HG03432 (cell line): ENCODE measurements at regions not wholly inside any gene's neighbourhood (a gene's known extent, or its start where the extent isn't known, plus 50 kb on each side); places are given as distances from the start of the nearest gene placed in this dataset.

Source experiments
- ATAC-seq: cut with Tn5 transposase; IDR thresholded peaks from one replicate; pipeline ENCODE4 v1.9.1; 2021; ENCODE audit warnings: mild to moderate bottlenecking, moderate library complexity; ENCODE audit not compliant: unreplicated experiment

DNA sequence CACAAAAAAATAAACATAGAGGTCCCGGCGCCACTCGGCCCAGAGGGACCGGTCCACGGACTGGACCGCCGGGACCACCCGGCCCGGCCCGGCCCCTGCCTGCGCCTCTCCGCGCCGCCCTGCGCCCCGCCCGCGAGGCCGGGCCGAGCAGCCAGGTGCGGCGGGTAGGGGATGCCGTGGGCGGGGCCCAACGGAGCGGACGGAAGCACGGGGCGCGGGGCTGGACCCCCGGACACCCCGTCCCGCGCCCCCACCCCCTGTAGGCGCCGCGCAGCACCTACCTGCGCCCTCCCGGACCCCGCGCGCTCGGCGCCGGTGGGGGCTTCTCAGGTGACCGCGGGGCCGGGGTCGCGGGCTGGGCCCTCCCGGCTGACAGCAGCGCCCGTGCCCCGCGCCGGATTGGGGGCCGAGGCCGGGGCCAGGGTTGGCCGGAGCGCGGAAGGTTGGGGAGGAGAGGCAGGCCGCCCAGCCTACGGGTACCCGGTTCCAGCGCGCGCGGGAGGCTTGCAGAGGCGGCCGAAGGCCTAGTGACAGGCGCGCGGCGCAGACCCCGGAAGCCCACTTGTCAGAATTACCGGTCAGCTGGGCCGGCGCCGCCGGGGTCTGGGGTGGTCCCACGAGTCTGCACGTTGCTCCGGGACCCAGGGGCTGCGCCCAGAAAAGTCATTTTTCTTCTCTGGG is 351.9 kb upstream of the CAMK1G start:
- no peak for ATAC-seq

DNA sequence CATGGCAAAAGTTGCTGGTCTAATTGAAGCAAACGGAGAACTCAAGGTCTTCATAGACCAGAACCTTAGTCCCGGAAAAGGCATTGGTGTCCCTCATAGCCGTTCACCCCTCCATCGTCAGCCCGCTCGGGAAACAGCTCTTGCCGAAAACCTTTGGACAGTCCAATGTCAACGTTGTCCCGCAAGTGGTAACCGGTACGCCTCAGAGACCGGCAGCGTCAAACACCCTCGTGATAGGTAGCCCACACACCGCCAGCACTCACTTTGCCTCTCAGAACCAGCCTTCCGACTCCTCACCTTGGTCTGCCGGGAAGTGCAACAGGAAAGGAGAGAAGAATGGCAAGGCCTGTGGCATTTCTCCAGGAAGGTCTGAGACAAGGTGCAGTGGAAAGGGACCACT is 351.3 kb upstream of the CAMK1G start:
- no peak for ATAC-seq

DNA sequence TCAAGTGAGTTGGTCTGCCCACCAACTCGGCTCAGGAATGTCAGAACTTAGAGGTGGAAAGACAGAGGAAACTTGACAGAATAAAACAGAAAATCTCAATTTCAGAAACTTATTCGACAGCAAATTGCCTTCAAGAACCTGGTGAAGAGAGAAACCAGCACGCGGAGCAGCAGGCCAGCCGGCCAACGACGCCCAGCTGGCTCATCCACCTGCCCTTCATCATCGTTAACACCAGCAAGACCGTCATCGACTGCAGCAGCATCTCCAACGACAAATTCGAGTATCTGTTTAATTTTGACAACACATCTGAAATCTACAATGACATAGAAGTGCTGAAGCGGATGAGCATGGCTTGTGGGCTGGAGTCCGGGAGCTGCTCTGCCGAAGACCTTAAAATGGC is 350.8 kb upstream of the CAMK1G start:
- no peak for ATAC-seq

DNA sequence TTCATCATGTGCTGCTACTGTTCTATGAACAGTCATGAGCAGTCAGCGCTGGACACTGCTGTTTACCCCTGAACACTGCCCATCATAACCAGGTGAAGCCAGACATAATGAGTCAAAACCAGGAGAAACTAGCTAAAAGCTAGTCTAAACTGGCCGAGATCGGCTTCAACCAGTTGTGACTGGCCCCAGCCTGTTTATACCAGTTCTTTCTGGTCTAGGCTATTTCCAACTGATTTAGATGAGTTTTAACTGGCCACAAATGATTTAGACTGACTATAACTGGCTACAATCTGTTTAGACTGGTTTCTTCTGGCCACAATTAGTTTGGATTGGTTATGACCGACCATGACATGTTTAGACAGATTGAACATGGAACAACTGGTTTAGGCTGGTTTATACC is 348.3 kb upstream of the CAMK1G start:
- ATAC-seq: no peak

DNA sequence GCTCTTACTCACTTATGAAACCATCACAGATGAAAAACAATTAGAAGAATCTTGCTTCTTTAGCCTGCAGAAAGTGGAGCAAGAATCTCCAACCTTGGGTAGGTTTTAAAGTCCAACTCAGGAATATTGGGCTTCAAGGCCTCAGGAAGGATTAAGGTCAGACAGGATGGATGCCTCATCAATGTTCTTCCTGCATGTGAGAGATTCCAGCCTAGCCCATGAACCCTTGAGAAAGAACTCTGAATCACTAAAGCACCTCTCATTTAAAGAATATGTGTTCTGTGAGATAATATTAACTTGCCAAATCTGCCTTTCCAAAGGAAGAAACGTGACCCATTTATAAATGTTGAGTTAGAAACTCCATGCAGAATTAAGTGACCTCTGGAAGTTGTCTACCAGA is 345.2 kb upstream of the CAMK1G start:
- ATAC-seq: no peak

DNA sequence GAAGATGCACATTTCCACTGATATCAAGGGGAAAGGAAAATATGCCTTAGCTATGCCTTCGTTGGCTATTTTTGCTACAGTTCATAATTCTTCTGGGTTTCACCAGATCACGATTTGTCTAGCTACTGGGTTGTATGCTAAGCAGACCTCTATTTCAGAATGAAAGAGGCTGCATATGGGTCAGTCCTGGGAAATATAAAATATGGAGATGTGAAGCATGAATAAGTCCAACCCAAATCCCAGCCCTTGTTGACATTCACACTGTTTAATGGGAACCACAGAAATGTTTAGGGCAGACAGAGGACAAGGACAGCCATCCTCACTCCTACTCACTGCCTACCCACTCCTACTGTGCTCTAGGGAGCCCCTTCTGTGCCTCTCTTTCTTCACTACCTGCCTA is 343.2 kb upstream of the CAMK1G start:
- ATAC-seq: no peak

DNA sequence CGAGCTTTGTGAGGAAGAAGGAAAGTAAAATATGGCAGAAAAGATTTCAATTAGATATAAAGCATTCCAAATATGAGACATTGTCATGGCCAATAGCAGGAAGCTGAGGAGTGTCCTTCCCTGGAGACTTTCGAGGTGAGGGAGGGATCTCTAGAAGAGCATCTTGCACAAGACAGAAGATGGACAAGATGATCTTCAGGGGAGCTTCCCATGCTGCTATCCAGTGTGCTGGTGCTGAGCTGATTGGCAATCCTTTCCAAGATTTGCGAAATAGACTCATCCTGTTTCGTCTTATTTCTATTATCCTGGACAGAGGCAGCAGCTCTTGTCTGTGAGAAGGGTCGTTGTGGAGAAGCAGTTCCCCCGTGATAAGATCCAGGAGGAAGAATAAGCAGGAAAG is 342.0 kb upstream of the CAMK1G start:
- ATAC-seq: no peak

DNA sequence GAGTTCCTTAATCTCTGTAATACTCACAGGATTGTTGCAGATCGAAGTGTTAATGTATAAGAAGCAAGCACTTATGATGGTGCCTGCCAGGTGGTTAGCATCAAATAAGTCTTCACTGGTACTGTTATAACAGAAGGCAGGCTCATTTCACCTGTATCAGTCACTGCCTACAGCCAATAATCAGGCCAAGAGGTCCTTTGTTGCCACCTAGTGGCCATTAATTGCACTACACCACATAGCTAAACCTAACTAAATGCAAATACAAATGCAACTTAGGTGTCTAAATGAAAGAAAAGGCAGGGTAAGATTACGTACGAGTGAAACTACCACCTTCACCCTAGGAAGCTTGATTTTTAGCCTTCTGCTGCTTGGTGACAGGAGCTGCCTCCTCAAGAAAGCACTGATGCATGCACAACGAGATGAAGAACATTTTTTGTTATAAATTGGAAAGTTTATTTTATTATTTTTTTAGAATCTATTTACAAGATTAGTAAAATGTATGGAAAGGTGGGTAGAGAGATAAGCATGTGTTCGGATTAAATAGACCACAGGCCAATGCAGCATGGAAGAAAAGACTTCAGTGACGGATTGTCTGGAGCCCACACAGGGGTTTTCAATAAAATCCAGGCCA is 334.8 kb upstream of the CAMK1G start:
- peak; percentile 84 for ATAC-seq

DNA sequence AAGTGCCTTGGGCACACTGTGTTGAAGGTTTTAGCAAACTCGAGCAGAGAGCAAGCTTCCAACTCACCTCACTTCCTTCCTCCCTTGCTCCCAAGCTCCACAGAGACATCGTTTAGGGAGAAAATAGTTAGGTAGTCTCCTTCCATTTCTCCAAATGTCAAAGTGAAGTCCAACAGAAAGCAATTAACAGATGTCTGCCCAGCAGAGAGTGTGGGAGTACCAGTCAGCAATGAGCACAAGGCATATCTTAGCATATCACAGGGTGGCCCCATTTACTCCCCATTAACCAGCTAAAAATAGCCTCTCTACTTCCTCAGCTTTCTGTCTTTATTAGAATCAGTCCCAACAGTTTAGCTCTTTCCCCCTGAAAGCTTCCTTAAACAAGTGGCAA is 334.2 kb upstream of the CAMK1G start:
- ATAC-seq: no peak

DNA sequence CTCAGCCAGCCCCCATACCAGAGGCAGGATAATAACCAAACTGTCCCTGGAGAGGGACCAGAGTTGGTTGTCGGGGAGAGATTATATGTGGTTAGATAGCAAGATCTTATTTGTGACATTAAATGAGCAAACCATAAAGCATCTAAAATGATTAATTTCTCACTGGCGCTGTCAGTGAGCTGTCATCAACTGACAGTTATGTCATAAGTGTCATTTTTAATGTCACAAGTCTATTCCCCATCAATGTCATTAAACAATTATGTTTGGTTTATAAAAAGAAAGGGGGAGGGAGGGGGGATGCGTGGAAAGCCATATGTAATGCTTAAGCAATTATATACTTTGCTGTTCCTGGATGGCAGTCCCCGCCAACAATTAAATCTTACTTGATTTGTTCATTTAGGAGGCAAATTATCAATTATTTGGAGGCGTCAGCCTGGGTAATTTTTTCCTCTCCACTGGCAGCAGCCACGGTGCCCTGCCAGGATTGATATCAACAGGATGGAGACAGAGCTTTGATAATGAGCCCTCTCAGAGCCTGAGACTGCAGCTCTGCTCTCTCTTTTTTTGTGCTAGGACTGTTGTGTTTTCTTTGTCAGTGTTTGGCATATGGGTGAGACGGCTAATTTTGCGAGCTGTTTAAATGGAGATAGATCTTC is 333.6 kb upstream of the CAMK1G start:
- no peak for ATAC-seq

DNA sequence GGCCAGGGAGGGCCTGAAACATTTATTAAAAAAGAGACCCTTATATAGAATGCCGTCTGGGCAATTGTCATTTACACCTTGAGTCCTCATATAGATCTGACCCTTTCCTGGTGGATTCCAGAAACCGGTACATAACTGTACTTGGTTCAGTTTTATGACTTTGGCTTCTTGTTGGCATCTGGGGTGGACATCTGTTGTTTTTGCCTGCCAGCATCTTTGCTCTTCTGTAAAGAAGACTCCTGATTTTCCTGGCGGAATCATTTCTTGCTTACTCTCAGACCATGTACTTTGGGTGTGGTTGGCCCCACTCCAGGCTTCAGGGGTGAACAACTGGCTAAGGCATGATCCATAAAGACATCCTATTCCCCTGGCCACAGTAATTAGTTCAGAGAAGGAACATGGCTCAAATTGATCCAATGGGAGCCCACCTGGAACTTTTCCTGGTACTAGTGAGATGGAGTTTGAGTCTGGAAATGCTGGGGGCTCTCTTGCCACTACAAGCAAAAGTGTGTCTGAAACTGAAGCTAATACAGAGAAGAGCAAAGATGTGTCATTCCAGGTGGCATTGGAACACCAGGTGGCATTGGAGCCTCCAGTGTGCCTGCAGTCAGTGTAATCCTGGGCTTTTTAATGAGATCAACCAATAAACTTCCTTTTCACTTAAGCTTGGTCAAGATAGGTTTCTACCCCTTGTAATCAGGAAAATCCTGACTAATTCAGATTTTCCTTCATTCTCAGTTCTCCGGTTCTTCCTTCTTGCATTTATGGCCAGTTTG is 332.5 kb upstream of the CAMK1G start:
- no peak for ATAC-seq

DNA sequence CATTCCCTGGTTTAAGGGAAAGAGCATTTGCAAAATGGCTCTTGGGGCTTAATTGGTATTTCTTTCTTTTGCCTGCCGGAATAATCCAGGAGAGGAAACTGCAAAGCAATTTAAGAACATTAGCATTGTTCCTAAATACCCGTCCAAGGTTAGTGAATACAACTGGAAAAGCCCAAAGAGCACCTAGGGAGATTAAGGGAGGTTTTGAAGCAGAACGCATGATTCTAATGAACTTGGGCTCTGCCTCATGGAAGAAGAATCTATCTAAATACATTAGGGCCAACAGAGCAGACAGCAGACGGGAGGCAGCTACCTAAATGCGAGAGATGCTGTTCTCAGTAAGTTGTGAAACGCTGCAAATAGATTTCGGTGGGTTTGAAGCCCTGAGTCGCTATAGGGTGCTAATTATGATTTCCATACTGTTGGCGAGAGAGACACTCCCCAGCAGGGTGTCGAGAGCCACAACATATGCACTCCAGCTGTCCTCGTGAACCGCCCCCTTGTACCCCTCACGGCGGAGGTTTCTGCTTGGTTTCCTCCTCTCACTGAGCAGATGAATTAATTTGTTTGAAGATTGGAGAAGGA is 326.7 kb upstream of the CAMK1G start:
- ATAC-seq: no peak

DNA sequence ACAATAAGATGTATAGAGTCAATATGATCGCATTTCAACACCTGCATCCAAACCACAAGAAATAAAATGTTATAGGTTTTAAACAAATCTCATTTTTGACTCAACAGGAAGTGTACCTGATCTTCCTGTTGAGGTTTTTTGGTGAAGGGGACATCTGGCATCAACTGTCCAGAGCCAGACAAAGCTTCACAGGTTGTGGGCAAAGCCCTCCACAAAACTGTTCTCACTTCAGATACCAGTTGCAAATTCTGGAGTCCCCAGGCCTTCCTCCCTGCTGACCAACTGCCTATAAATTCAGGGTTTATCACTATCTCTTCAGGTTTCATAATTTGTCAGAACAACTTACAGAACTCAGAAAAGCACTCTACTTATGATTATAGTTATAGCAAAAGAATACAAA is 326.1 kb upstream of the CAMK1G start:
- ATAC-seq: no peak

DNA sequence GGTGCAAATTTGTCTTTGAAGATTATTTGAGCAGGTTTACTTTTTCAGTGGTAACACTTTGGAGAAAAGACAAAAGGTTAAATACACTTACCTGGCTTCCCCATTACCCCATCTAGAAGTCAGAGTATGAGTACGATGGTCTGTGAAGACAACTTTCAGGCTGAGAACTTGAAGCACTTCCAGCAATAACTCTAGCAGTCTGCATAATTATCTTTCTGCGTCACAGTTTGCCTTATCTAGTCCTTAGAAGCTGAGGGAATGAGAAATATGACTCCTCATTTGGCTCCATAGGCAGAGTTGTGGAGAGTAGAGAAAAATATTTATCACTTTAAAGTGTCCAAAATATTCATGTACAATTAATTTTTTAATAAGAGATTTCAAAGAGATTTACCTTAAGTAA is 323.4 kb upstream of the CAMK1G start:
- ATAC-seq: no peak

DNA sequence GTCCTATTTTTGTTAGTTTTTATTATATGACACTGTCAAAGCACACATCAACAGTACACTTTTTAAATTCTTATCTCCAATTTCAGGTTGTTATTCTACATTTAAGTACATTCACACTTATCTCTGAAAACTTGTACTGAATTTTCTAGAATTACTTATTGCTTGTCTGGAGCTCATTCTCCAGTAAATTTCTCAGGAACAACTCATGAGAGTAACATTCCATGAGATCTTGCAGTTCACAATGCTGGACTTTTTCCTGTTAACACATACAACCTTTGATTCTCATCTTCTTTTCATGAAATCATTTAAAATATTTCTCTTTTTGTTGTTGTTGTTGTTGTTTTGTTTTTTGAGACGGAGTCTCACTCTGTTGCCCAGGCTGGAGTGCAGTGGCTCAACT is 320.9 kb upstream of the CAMK1G start:
- no peak for ATAC-seq

DNA sequence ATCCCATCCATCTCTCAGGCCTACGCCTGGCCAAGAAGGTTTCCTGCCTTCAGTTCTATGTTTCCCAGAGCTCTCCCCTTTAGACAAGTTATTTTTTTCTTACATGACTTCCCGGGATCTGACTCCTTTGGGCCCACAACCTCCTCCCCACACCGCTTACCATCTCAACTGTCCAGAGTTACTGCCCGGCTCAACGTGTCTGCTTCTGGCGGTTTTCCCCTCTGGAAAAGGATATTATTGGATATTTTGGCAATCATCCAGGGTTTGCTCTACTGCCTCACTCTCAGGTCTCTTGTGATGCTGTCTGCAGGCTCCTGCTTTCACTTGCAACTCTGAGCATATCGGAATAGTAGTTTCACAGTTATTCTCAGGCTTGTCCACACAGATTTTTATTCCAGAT is 318.2 kb upstream of the CAMK1G start:
- ATAC-seq: no peak

DNA sequence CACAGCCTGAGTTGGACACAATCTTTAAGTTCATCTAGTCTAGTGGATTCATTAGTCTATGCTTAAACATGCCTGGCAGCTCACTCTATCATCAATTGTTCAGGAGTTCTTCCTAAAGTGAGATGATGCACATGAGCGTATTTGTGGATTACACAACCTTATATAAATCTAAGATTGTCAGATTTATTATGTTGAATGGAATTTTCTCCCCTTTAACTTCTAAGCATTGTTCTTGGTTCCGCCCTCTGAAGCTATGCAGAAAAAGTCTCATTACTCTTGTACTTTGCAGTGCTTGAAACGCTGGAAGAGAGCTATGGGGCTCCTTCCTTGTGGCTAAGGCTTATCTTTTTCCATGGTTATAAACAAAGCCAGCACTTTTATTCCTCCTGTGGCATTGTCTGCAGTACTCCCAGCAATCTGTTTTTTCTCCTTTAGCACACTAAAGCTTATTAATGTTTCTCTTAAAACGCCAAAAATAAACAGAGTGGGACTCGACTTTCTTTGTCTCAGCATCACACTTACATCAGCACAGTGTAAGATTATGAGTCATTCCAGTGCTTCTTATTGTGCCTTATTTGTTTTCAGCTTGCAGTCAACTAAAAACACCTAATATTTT is 316.8 kb upstream of the CAMK1G start:
- ATAC-seq: no peak

DNA sequence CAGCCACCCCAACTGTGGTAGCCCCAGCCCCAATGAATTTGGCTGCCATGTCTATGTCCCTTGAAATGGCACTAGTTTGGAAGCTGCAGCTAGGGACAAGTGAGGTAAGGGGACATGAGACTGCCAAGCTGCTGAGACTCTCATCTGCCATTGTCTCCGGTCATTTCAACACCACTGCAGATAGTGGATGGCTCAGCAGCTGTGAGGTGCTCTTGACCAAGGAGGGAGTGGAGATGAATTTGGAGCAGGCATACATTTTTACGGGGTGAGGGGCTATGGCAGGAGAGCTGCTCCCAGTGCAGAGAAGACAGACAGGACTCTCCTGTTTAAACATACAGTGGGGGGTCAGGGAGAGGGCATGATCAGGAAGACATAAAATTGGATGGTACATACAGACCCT is 315.5 kb upstream of the CAMK1G start:
- ATAC-seq: no peak

DNA sequence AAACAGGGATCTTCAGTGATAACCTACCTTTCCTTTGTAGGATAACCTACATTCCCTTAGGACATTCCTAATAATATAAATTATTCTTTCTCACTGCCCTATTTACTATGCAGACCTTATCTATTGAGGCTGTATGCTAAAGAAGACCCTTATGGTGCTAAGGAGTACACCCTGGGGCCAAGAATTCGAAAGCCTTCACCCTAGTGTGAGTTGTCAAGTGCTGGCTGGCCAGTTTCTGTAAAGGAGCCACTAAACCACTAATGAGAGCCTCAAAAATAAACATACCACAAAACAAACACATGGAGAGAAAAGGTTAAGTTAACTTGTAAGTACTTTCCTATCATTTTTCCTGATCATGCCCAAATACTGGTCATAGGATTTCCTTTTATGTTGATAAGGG is 315.0 kb upstream of the CAMK1G start:
- ATAC-seq: no peak

DNA sequence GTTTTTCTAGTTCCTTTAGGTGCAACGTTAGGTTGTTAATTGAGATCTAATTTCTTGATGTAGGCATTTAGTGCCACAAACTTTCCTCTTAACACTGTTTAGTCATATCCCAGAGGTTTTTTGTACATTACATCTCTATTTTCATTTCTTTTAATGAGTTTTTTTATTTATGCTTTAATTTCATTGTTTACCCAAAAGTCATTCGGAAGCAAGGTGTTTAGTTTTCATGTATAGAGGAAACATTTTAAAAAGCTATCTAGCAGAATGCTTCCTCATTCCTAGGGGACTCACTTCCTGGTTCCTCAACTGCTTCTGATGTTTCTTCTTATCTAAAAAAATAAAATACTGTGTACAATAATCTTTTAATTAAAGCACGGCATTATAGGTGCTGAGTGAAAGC is 307.2 kb upstream of the CAMK1G start:
- ATAC-seq: no peak

DNA sequence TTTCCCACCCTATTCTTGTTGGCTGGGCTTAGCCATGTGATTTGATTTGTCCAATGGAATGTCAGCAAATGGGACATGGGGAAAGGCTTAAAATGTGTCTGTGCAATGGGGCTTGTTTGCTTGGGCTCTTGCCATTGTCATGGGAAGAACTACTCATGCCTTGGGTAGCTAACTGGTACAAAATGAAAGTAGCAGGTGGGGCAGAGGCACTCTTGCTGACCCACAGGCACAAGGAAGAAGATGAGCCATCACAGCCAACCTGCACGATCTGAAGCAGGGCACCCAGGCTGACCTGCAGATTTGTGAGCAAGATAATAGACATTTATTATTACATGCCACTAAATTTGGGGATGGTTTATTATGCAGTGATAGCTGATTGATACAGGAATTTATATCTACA is 305.9 kb upstream of the CAMK1G start:
- ATAC-seq: no peak
